Keratinocyte (primary cell): ENCODE measurements at regions not wholly inside any gene's neighbourhood (a gene's known extent, or its start where the extent isn't known, plus 50 kb on each side); places are given as distances from the start of the nearest gene placed in this dataset.
"Not testable (repeated sequence)": the region's sequence is repeated elsewhere in the genome, so short reads cannot be mapped to it uniquely, and the experiment has no call there.

Source experiments
- DNase-seq: peaks from one replicate; pipeline ENCODE4 v3.0.0-alpha.2; 2011; ENCODE audit warnings: low read depth, missing footprints, low spot score
- FAIRE-seq: peaks from 2 replicates; lab custom pipeline; 2011; peaks lifted over from hg19 to GRCh38; lab: Jason Lieb, UNC
- H2AFZ ChIP-seq: 2 replicates; pipeline ENCODE4 v1.6.0; 2012; ENCODE audit warnings: low read length, control low read depth, inconsistent platforms; ENCODE audit not compliant: control insufficient read depth
- H3K27ac ChIP-seq: 2 replicates; pipeline ENCODE4 v1.5.1; 2011; ENCODE audit warnings: low read length; ENCODE audit not compliant: control insufficient read depth, insufficient read depth
- H3K27me3 ChIP-seq: 3 replicates; pipeline ENCODE4 v1.6.0; 2011; ENCODE audit warnings: low read length; ENCODE audit not compliant: control insufficient read depth, insufficient read depth; ENCODE audit errors: extremely low read depth
- H3K36me3 ChIP-seq, 2 experiments: 2 replicates in 1 of 2; 3 replicates in 1 of 2; pipeline ENCODE4 v1.5.1; 2011; ENCODE audit warnings: low read length in 2 of 2, mild to moderate bottlenecking in 1 of 2; ENCODE audit not compliant: control insufficient read depth in 2 of 2, insufficient read depth in 2 of 2; ENCODE audit errors: extremely low read depth in 1 of 2
- H3K4me1 ChIP-seq: 3 replicates; pipeline ENCODE4 v1.5.1; 2011; ENCODE audit warnings: low read length; ENCODE audit not compliant: control insufficient read depth, insufficient read depth; ENCODE audit errors: extremely low read depth
- H3K4me2 ChIP-seq: 3 replicates; pipeline ENCODE4 v1.6.0; 2011; ENCODE audit warnings: low read depth, low read length; ENCODE audit not compliant: control insufficient read depth, insufficient read depth; ENCODE audit errors: extremely low read depth
- H3K4me3 ChIP-seq, 3 experiments: fragments of 200-600 bp in 1 of 3; sonication (generic) in 1 of 3; 2 replicates in 2 of 3; 3 replicates in 1 of 3; pipeline ENCODE4 v1.5.1; 2011 to 2016; ENCODE audit warnings: low read length in 3 of 3, mild to moderate bottlenecking in 3 of 3, control low read depth in 2 of 3, inconsistent platforms in 1 of 3, low read depth in 1 of 3, mixed read lengths in 1 of 3, mixed run types in 1 of 3, moderate library complexity in 1 of 3; ENCODE audit not compliant: control insufficient read depth in 2 of 3, insufficient read depth in 2 of 3; ENCODE audit errors: extremely low read depth in 1 of 3
- H3K79me2 ChIP-seq: 2 replicates; pipeline ENCODE4 v1.6.0; 2012; ENCODE audit warnings: low read length; ENCODE audit not compliant: control insufficient read depth, insufficient read depth
- H3K9ac ChIP-seq: 3 replicates; pipeline ENCODE4 v1.6.0; 2011; ENCODE audit warnings: low read length; ENCODE audit not compliant: control insufficient read depth, insufficient read depth; ENCODE audit errors: extremely low read depth
- H3K9me1 ChIP-seq: 3 replicates; pipeline ENCODE4 v1.6.0; 2011; ENCODE audit warnings: low read length; ENCODE audit not compliant: control insufficient read depth, insufficient read depth; ENCODE audit errors: extremely low read depth
- H3K9me3 ChIP-seq: 2 replicates; pipeline ENCODE4 v1.5.1; 2012; ENCODE audit warnings: low read depth, low read length; ENCODE audit not compliant: control insufficient read depth
- H4K20me1 ChIP-seq: 3 replicates; pipeline ENCODE4 v1.6.0; 2011; ENCODE audit warnings: low read length; ENCODE audit not compliant: control insufficient read depth, insufficient read depth; ENCODE audit errors: extremely low read depth
- EZH2 ChIP-seq: IDR thresholded peaks from one replicate; pipeline ENCODE4 v1.6.1; 2012; ENCODE audit warnings: inconsistent platforms, mild to moderate bottlenecking, low read length, moderate library complexity
- dilution Hi-C: fragments of 300-500 bp; cut with MboI; formaldehyde crosslinking; loops from one replicate; pipeline ENCODE4 v1.7.0; 2020; ENCODE audit warnings: low sequenced_read_pairs; ENCODE audit not compliant: extremely low pct_ligation_motif_present
- TF ChIP-seq, protein P1 (sequence below), 3 experiments: IDR thresholded peaks in 1 of 3; conservative IDR thresholded peaks in 1 of 3; optimal IDR thresholded peaks in 1 of 3; 2 replicates in 2 of 3; 3 replicates in 1 of 3; pipeline versions ENCODE3 to v1.5.1; 2011; ENCODE audit warnings: low read length in 3 of 3, mild to moderate bottlenecking in 3 of 3, moderate library complexity in 2 of 3, control low read depth in 1 of 3, inconsistent platforms in 1 of 3; ENCODE audit not compliant: insufficient read depth in 2 of 3; ENCODE audit errors: extremely low read depth in 1 of 3

DNA sequence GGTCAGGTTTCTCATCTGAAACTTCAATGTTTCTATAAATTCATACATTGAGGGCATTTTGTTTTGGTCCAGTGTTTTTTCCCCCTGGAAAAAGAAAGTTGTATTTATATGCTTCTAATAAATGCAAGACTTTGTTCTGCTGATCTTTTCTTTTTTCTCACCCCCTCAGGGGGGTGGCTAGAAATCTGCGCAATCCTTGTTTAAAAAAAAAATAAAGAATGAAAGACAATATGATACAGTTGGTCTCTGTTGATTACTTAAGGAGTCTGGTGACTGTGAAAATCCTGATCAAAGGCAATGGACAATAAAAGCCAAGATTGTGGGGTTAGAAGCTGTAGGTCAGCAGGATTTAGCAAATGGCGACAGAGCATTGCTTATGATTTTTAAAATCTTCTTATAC, 180.5 kb downstream of the KIT start:
- Histone ChIP-seq H3K4me3 (no peak overlapping the region), H3K4me2 (no peak overlapping the region), H2AFZ (no peak overlapping the region), H3K79me2 (no peaks in the 10 kb centered on the region), H3K9ac (no peak overlapping the region), H3K9me1 (no peaks in the 10 kb centered on the region), H4K20me1 (no peaks in the 10 kb centered on the region), H3K9me3 (no peaks in the 10 kb centered on the region), H3K27me3 (no peaks in the 10 kb centered on the region), H3K4me1 (no peaks in the 10 kb centered on the region), H3K36me3 (no peaks in the 10 kb centered on the region), H3K27ac (no peak overlapping the region)
- FAIRE-seq (no peak), DNase-seq (no peak)
- no peak for TF ChIP-seq EZH2
- TF ChIP-seq, protein P1, sequence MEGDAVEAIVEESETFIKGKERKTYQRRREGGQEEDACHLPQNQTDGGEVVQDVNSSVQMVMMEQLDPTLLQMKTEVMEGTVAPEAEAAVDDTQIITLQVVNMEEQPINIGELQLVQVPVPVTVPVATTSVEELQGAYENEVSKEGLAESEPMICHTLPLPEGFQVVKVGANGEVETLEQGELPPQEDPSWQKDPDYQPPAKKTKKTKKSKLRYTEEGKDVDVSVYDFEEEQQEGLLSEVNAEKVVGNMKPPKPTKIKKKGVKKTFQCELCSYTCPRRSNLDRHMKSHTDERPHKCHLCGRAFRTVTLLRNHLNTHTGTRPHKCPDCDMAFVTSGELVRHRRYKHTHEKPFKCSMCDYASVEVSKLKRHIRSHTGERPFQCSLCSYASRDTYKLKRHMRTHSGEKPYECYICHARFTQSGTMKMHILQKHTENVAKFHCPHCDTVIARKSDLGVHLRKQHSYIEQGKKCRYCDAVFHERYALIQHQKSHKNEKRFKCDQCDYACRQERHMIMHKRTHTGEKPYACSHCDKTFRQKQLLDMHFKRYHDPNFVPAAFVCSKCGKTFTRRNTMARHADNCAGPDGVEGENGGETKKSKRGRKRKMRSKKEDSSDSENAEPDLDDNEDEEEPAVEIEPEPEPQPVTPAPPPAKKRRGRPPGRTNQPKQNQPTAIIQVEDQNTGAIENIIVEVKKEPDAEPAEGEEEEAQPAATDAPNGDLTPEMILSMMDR (optimal IDR thresholded peaks at IDR 0.05 in 1 of 3, IDR thresholded peaks at IDR 0.05 in 1 of 3, conservative IDR thresholded peaks at IDR 0.05 in 1 of 3; ENCODE audit: extremely low read depth in 1 of 3, insufficient read depth in 2 of 3, low read length in 3 of 3): no peak
- dilution Hi-C loops: no loop called here

DNA sequence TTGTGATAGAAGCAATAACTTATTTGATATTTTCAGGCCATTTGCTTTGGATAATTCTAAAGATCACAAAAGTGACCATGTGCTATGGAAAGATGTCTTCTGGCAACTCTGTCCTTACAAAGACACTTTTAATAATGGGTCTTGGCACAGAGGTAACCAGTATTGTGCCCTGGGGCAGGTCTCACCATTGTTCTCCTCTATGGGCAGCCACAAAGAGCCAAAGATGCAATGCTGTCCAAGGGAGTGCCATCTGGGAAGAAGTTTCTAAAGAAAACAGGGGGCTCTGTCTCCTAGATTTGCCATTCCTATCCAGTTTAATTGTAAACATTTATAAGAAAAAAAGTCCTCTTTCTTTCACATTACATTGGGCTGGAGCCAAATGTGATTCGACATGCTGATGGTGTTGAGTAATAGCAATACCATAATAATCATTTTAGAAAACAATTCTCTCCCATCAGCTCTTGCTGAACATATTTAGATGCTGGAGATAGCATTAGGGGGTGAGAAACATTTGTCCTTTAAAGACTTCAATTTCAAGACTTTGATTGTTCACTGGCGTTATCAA, 179.9 kb downstream of the KIT start:
- Histone ChIP-seq H4K20me1 (no peaks in the 10 kb centered on the region), H3K4me3 (no peak overlapping the region), H3K36me3 (no peaks in the 10 kb centered on the region), H3K9me3 (no peaks in the 10 kb centered on the region), H3K27me3 (no peaks in the 10 kb centered on the region), H3K79me2 (no peaks in the 10 kb centered on the region), H3K4me2 (no peak overlapping the region), H3K9me1 (no peaks in the 10 kb centered on the region), H3K27ac (no peak overlapping the region), H3K9ac (no peak overlapping the region), H2AFZ (no peak overlapping the region), H3K4me1 (no peaks in the 10 kb centered on the region)
- dilution Hi-C loops: no loop called here
- TF ChIP-seq, protein P1 (optimal IDR thresholded peaks at IDR 0.05 in 1 of 3, IDR thresholded peaks at IDR 0.05 in 1 of 3, conservative IDR thresholded peaks at IDR 0.05 in 1 of 3; ENCODE audit: extremely low read depth in 1 of 3, insufficient read depth in 2 of 3, low read length in 3 of 3): no peak
- TF ChIP-seq EZH2: no peak
- FAIRE-seq (no peak), DNase-seq (no peak)

DNA sequence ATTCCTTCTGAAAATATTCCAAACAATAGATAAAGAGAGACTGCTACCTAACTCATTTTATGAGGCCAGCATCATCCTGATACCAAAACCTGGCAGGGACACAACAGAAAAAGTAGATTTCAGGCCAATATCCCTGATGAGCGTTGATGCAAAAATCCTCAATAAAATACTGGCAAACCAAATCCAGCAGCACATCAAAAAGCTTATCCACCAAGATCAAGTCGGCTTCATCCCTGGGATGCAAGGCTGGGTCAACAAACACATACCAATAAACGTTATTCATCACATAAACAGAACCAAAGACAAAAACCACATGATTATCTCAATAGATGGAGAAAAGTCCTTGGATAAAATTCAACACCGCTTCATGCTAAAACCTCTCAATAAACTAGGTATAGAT, 170.6 kb downstream of the KIT start:
- H2AFZ ChIP-seq, H3K4me1 ChIP-seq, H3K36me3 ChIP-seq, FAIRE-seq, DNase-seq, H3K9me1 ChIP-seq, H3K9ac ChIP-seq, H3K27ac ChIP-seq, H3K9me3 ChIP-seq, H4K20me1 ChIP-seq, H3K4me3 ChIP-seq, H3K79me2 ChIP-seq, dilution Hi-C loops, H3K27me3 ChIP-seq, H3K4me2 ChIP-seq: not testable (repeated sequence)
